Tibial nerve (tissue), 4 donors: ENCODE measurements at regions not wholly inside any gene's neighbourhood (a gene's known extent, or its start where the extent isn't known, plus 50 kb on each side); places are given as distances from the start of the nearest gene placed in this dataset.

Source experiments
- DNase-seq, 2 donors: peaks; one replicate each; pipeline ENCODE4 v3.0.0-alpha.2; 2019; ENCODE audit warnings: low spot score in 2 of 2
- H3K27ac ChIP-seq, 4 donors: fragments of 200-600 bp; sonication (generic) in 3 of 4; one replicate each; pipeline ENCODE4 v1.5.1; 2017 to 2019; ENCODE audit warnings: mild to moderate bottlenecking in 1 of 4
- H3K27me3 ChIP-seq, 2 donors: fragments of 200-600 bp; sonication (generic) in 1 of 2; one replicate each; pipeline versions ENCODE4 v1.5.1 to v1.6.0; 2017 to 2019
- H3K36me3 ChIP-seq, 3 donors: fragments of 200-600 bp; sonication (generic); one replicate each; pipeline ENCODE4 v1.5.1; 2018 to 2019
- H3K4me1 ChIP-seq, 4 donors: fragments of 200-600 bp; sonication (generic) in 3 of 4; one replicate each; pipeline ENCODE4 v1.5.1; 2017 to 2019
- H3K4me3 ChIP-seq, 4 donors: fragments of 200-600 bp; sonication (generic) in 3 of 4; one replicate each; pipeline ENCODE4 v1.5.1; 2017 to 2019; ENCODE audit warnings: mild to moderate bottlenecking in 1 of 4, moderate library complexity in 1 of 4
- H3K9me3 ChIP-seq, 4 donors: fragments of 200-600 bp; sonication (generic) in 3 of 4; one replicate each; pipeline ENCODE4 v1.5.1; 2017 to 2019
- EP300 ChIP-seq, 2 donors: sonication (generic); formaldehyde crosslinking; IDR thresholded peaks; one replicate each; pipeline ENCODE4 v1.6.1; 2017; ENCODE audit warnings: antibody characterized with exemption in 2 of 2, mild to moderate bottlenecking in 1 of 2
- POLR2A ChIP-seq, 2 donors: fragments of 450-650 bp; IDR thresholded peaks; one replicate each; pipeline ENCODE4 v1.6.1; 2017; ENCODE audit warnings: antibody characterized with exemption in 2 of 2, mild to moderate bottlenecking in 2 of 2, moderate library complexity in 2 of 2
- WGBS, 2 donors: methylation state at CpG; one replicate each; pipeline ENCODE4 v1.1.5; 2018; 5-methylcytosine and 5-hydroxymethylcytosine counted together
- TF ChIP-seq, protein P1 (sequence below), 5 experiments: fragments of 200-600 bp in 3 of 5; fragments of 450-650 bp in 2 of 5; sonication (generic) in 3 of 5; IDR thresholded peaks; one replicate each; pipeline ENCODE4 v1.5.1; 2016 to 2019; ENCODE audit warnings: antibody characterized with exemption in 5 of 5, mild to moderate bottlenecking in 3 of 5, moderate library complexity in 2 of 5

DNA sequence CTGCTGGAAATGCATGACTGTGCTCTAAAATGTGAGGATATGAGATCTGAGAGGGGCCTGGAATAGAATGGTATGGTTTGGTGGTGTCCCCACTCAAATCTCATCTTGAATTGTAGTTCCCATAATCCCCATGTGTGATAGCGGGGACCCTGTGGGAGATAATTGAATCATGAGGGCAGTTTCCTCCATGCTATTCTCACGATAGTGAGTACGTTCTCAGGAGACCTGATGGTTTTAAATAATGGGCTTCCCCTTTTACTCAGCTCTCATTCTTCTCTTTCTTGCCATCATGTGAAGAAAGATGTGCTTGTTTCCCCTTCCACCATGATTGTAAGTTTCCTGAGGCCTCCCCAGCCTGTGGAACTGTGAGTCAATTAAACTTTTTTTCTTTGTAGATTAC, 133.6 kb upstream of the ADAMTS16 start:
- no peaks in the 10 kb centered on the region for H3K9me3 ChIP-seq
- H3K36me3 ChIP-seq: no peaks in the 10 kb centered on the region
- no peaks in the 10 kb centered on the region for H3K27me3 ChIP-seq
- TF ChIP-seq POLR2A (IDR thresholded peaks at IDR 0.05) (no peak), EP300 (IDR thresholded peaks at IDR 0.05) (no peak)
- TF ChIP-seq, protein P1, sequence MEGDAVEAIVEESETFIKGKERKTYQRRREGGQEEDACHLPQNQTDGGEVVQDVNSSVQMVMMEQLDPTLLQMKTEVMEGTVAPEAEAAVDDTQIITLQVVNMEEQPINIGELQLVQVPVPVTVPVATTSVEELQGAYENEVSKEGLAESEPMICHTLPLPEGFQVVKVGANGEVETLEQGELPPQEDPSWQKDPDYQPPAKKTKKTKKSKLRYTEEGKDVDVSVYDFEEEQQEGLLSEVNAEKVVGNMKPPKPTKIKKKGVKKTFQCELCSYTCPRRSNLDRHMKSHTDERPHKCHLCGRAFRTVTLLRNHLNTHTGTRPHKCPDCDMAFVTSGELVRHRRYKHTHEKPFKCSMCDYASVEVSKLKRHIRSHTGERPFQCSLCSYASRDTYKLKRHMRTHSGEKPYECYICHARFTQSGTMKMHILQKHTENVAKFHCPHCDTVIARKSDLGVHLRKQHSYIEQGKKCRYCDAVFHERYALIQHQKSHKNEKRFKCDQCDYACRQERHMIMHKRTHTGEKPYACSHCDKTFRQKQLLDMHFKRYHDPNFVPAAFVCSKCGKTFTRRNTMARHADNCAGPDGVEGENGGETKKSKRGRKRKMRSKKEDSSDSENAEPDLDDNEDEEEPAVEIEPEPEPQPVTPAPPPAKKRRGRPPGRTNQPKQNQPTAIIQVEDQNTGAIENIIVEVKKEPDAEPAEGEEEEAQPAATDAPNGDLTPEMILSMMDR (IDR thresholded peaks at IDR 0.05): no peak
- no peaks in the 10 kb centered on the region for H3K4me1 ChIP-seq
- H3K27ac ChIP-seq: no peak overlapping the region
- DNase-seq: no peak
- no peak overlapping the region for H3K4me3 ChIP-seq
- WGBS, 2 donors: 92% methylated on average over 3 of the region's 3 CpGs

DNA sequence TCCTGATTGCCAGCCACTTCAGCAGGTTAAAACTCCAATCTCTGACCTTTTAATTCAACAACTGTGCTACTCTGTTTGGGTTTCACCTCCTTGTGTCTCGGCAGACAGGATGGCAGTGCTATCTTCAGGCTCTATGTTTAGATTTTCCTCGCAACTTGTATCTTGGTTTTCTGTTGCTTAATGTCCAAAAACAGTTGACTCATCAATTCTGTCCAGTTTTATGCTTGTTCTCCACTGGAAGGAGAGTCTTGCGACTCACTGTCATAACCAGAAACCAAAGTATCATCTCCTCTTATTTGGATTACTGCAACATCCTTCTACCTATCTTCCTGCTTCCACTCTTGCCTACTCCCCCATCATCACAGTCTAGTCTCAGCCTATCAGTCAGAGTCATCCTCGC, 130.9 kb upstream of the ADAMTS16 start:
- H3K4me1 ChIP-seq: no peaks in the 10 kb centered on the region
- no peaks in the 10 kb centered on the region for H3K27me3 ChIP-seq
- no peaks in the 10 kb centered on the region for H3K9me3 ChIP-seq
- TF ChIP-seq, protein P1 (IDR thresholded peaks at IDR 0.05): no peak
- TF ChIP-seq EP300 (IDR thresholded peaks at IDR 0.05) (no peak), POLR2A (IDR thresholded peaks at IDR 0.05) (no peak)
- H3K36me3 ChIP-seq: no peaks in the 10 kb centered on the region
- no peak for DNase-seq
- H3K4me3 ChIP-seq: no peak overlapping the region
- WGBS, 2 donors: 93% methylated on average over 4 of the region's 4 CpGs
- no peak overlapping the region for H3K27ac ChIP-seq

DNA sequence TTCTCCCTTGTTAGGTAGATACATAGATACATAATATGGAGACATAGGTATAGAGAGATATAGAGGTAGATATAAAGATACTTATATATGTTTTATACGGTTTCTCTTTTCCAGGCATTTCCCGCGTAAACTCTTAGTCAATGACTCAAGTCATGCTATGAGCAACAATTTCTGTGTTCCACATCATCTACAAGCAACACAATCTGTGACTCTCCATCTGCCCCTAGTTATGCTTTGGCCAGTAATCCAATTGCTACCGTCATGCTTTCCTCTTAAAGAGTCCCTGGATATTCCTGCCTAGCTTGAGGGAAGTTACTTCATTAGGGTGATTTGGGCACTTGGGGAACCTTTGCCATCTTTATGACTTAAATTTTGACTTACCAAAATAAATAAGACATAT, 129.0 kb upstream of the ADAMTS16 start:
- no peak overlapping the region for H3K4me3 ChIP-seq
- TF ChIP-seq, protein P1 (IDR thresholded peaks at IDR 0.05): no peak
- TF ChIP-seq POLR2A (IDR thresholded peaks at IDR 0.05): no peak
- WGBS, 2 donors: 89 to 94% methylated on average over 4 of the region's 4 CpGs
- DNase-seq: no peak
- no peak overlapping the region for H3K27ac ChIP-seq
- H3K9me3 ChIP-seq: no peaks in the 10 kb centered on the region
- no peaks in the 10 kb centered on the region for H3K4me1 ChIP-seq
- no peaks in the 10 kb centered on the region for H3K36me3 ChIP-seq
- no peaks in the 10 kb centered on the region for H3K27me3 ChIP-seq

DNA sequence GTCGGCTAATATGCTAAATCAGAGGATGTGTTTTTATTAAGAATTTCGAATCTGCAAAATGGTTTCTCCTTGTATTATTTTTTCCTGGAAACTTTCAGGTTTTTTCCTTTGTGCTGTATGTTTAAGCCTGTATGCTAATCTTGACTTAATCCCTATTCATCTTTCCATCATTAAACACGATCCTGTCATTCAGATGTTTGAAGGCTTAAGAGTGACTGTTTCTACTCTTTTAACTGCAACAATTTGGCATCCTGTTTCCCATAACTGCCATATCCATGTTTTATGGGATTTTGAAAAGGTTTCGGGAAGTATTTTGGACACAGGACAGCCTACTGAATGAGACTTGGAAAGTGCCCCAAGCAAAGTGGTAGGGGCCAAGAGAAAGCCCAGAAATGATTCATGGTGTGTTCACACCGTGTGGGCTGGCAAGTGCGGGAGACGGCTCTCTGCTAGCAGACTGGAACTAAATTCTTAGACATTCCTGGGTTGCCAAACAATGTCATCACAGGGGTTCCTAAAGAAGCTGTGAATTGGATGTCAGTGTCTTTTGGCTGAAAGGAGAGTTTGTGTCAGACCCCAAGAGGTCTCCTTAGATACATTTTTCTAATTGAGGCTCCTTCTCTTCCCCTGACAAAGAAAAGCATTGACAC, 125.4 kb upstream of the ADAMTS16 start:
- TF ChIP-seq, protein P1 (IDR thresholded peaks at IDR 0.05): no peak
- TF ChIP-seq EP300 (IDR thresholded peaks at IDR 0.05) (no peak), POLR2A (IDR thresholded peaks at IDR 0.05) (no peak)
- 56 to 59% methylated on average over 7 of the region's 7 CpGs for WGBS, 2 donors
- no peak for DNase-seq

DNA sequence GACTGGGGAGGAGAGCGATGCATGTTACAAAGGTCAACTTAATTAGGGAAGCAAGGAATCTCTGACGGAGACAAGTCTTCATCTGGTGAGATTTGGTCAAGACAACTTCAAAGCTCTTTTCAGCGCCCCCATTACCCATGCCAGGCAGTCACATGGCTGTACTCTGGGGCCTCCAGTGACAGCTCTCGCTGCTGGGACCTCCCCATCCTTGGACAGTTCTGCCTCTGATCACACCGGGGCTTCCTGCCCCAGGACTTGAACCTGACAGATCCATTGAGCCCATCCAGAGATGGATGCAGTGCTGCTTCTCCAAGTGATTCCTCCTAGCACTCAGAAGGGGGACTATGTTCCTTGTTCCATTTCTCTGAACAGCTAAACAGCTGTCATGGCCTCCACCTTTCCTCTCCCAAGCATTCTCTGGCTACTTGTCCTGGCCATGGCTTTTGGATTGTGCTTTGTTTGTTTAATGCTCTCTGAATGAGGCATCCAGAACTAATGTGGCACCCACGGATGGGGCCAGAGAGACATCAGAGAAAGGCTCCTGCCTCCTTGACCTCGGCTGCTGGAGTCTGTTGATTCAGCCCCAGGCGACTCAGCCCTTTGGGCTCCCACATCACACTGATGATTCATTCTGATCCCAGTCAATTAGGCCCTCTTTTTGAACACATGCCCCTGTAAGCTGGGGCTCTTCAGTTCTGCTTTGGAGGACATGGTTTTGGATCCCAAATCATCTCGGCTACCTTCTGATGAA, 122.1 kb upstream of the ADAMTS16 start:
- Histone ChIP-seq H3K4me3 (no peak overlapping the region), H3K36me3 (no peaks in the 10 kb centered on the region), H3K27me3 (no peaks in the 10 kb centered on the region), H3K9me3 (no peaks in the 10 kb centered on the region), H3K4me1 (no peaks in the 10 kb centered on the region), H3K27ac (no peak overlapping the region)
- 60 to 66% methylated on average over 9 of the region's 9 CpGs for WGBS, 2 donors
- no peak for DNase-seq
- TF ChIP-seq EP300 (IDR thresholded peaks at IDR 0.05) (no peak), POLR2A (IDR thresholded peaks at IDR 0.05) (no peak)
- TF ChIP-seq, protein P1 (IDR thresholded peaks at IDR 0.05): no peak

More for the DNA sequence above, 125.4 kb upstream of the ADAMTS16 start:
- Histone ChIP-seq H3K36me3 (no peaks in the 10 kb centered on the region), H3K4me3 (no peak overlapping the region), H3K27ac (no peak overlapping the region), H3K27me3 (no peaks in the 10 kb centered on the region), H3K9me3 (no peaks in the 10 kb centered on the region), H3K4me1 (no peaks in the 10 kb centered on the region)
